A549 (cell line): ENCODE measurements at regions not wholly inside any gene's neighbourhood (a gene's known extent, or its start where the extent isn't known, plus 50 kb on each side); places are given as distances from the start of the nearest gene placed in this dataset.

Source experiments
- ATAC-seq, 2 experiments: fragments of 200-7000 bp in 1 of 2; fragments of >200 bp in 1 of 2; cut with Nextera tagmentation in 1 of 2; cut with Tn5 transposase in 1 of 2; 3 replicates each; pipeline versions ENCODE4 v1.8.0 to v1.9.1; 2018 to 2020; ENCODE audit warnings: mild to moderate bottlenecking in 1 of 2, moderate library complexity in 1 of 2
- CTCF ChIA-PET: fragments of 300-600 bp; sonication (Branson Sonifier 250); formaldehyde crosslinking; extraction: SDS; loops from one replicate; lab custom pipeline; 2021; ENCODE audit warnings: antibody characterized with exemption, inconsistent platforms; lab: Yijun Ruan, JAX
- POLR2A ChIA-PET: fragments of 350-600 bp; formaldehyde crosslinking; extraction: SDS; loops from one replicate; lab custom pipeline; 2021; ENCODE audit warnings: antibody characterized with exemption, inconsistent platforms; lab: Yijun Ruan, JAX
- DNase-seq, 2 experiments: peaks; one replicate each; pipeline versions ENCODE4 v3.0.0 to v3.0.0-alpha.2; 2011 to 2016; ENCODE audit warnings: low read depth in 1 of 2, low spot score in 1 of 2
- FAIRE-seq: peaks from 2 replicates; lab custom pipeline; 2011; peaks lifted over from hg19 to GRCh38; lab: Jason Lieb, UNC
- H3K27ac ChIP-seq, 2 experiments: fragments of >200 bp; sonication (Bioruptor Twin); formaldehyde crosslinking; 3 replicates each; pipeline ENCODE4 v1.5.1; 2016 to 2017
- H3K4me1 ChIP-seq: fragments of >200 bp; sonication (Bioruptor Twin); formaldehyde crosslinking; 3 replicates; pipeline ENCODE4 v1.6.1; 2016
- H3K4me2 ChIP-seq: fragments of >200 bp; sonication (Bioruptor Twin); formaldehyde crosslinking; 3 replicates; pipeline ENCODE4 v1.6.1; 2016
- H3K4me3 ChIP-seq: fragments of >200 bp; sonication (Bioruptor Twin); formaldehyde crosslinking; 3 replicates; pipeline ENCODE4 v1.5.1; 2016
- H3K9me3 ChIP-seq: fragments of >200 bp; sonication (Bioruptor Twin); formaldehyde crosslinking; 3 replicates; pipeline ENCODE4 v1.6.1; 2016
- BHLHE40 ChIP-seq: IDR thresholded peaks from 2 replicates; pipeline ENCODE4 v1.6.1; 2012; ENCODE audit warnings: low read depth, low read length, inconsistent platforms
- CBX2 ChIP-seq: fragments of 200-600 bp; sonication (generic); IDR thresholded peaks from 2 replicates; pipeline ENCODE4 v1.6.1; 2016; ENCODE audit warnings: low read depth, mild to moderate bottlenecking, borderline replicate concordance
- CBX8 ChIP-seq: fragments of 200-600 bp; sonication (generic); IDR thresholded peaks from 2 replicates; pipeline ENCODE4 v1.6.1; 2016
- CHD4 ChIP-seq: fragments of 200-600 bp; sonication (generic); IDR thresholded peaks from 2 replicates; pipeline ENCODE4 v1.6.1; 2016; ENCODE audit warnings: antibody characterized with exemption, mild to moderate bottlenecking, borderline replicate concordance
- EHMT2 ChIP-seq: fragments of 200-600 bp; sonication (generic); IDR thresholded peaks from 2 replicates; pipeline ENCODE4 v1.6.1; 2016; ENCODE audit warnings: antibody characterized with exemption, low read depth, mild to moderate bottlenecking, moderate library complexity
- ESRRA ChIP-seq: fragments of 150-350 bp; IDR thresholded peaks from 2 replicates; pipeline ENCODE4 v1.6.1; 2014; ENCODE audit warnings: mild to moderate bottlenecking, low read length, borderline replicate concordance
- FOXS1 ChIP-seq: fragments of 250-450 bp; sonication (Bioruptor Pico); IDR thresholded peaks from 2 replicates; pipeline ENCODE4 v1.5.0; 2020; ENCODE audit warnings: mild to moderate bottlenecking, moderate library complexity
- GATA3 ChIP-seq: IDR thresholded peaks from 2 replicates; pipeline ENCODE4 v1.6.1; 2012; ENCODE audit warnings: borderline replicate concordance
- HDAC2 ChIP-seq: fragments of 200-600 bp; sonication (generic); IDR thresholded peaks from 2 replicates; pipeline ENCODE4 v1.6.1; 2016
- HOXA7 ChIP-seq: fragments of 250-450 bp; sonication (Bioruptor Pico); IDR thresholded peaks from 2 replicates; pipeline ENCODE4 v1.5.0; 2020; ENCODE audit warnings: mild to moderate bottlenecking, moderate library complexity
- JUN ChIP-seq, 2 experiments: fragments of >200 bp; sonication (Bioruptor Twin); formaldehyde crosslinking; IDR thresholded peaks; 2 replicates in 1 of 2; 3 replicates in 1 of 2; pipeline ENCODE4 v1.6.1; 2016 to 2017
- KDM1A ChIP-seq: fragments of 200-600 bp; sonication (generic); IDR thresholded peaks from 2 replicates; pipeline ENCODE4 v1.6.1; 2016; ENCODE audit warnings: low read depth, mild to moderate bottlenecking
- MAFK ChIP-seq: fragments of 450-650 bp; IDR thresholded peaks from 2 replicates; pipeline ENCODE4 v1.6.1; 2014; ENCODE audit not compliant: partially characterized antibody
- MAZ ChIP-seq: fragments of 150-350 bp; IDR thresholded peaks from 2 replicates; pipeline ENCODE4 v1.6.1; 2014; ENCODE audit warnings: antibody characterized with exemption, low read depth, low read length, borderline replicate concordance
- NFE2L2 ChIP-seq: fragments of 150-350 bp; conservative IDR thresholded peaks from 2 replicates; pipeline ENCODE4 v1.6.1; 2014; ENCODE audit warnings: low read length
- PHF8 ChIP-seq: fragments of 200-600 bp; sonication (generic); IDR thresholded peaks from 2 replicates; pipeline ENCODE4 v1.6.1; 2016; ENCODE audit warnings: low read depth, mild to moderate bottlenecking, antibody characterized with exemption, moderate library complexity, borderline replicate concordance
- POLR2A ChIP-seq: IDR thresholded peaks from 2 replicates; pipeline ENCODE4 v1.6.1; 2012; ENCODE audit warnings: mild to moderate bottlenecking, low read length
- POLR2AphosphoS2 ChIP-seq: conservative IDR thresholded peaks from 2 replicates; pipeline ENCODE4 v1.6.1; 2012; ENCODE audit warnings: low read length, improper control_type of control experiment, inconsistent platforms
- RAD21 ChIP-seq, 2 experiments: fragments of >200 bp in 1 of 2; sonication (Bioruptor Twin) in 1 of 2; formaldehyde crosslinking in 1 of 2; IDR thresholded peaks in 1 of 2; conservative IDR thresholded peaks in 1 of 2; 2 replicates in 1 of 2; 3 replicates in 1 of 2; pipeline ENCODE4 v1.6.1; 2012 to 2018; ENCODE audit warnings: inconsistent platforms in 1 of 2
- RCOR1 ChIP-seq: fragments of 150-350 bp; IDR thresholded peaks from 2 replicates; pipeline ENCODE4 v1.6.1; 2014; ENCODE audit warnings: antibody characterized with exemption, low read length, low read depth
- RNF2 ChIP-seq: fragments of 200-600 bp; sonication (generic); IDR thresholded peaks from 2 replicates; pipeline ENCODE4 v1.6.1; 2016; ENCODE audit warnings: low read depth, mild to moderate bottlenecking, antibody characterized with exemption, moderate library complexity, borderline replicate concordance
- SMC3 ChIP-seq: fragments of >200 bp; sonication (Bioruptor Twin); formaldehyde crosslinking; IDR thresholded peaks from 3 replicates; pipeline ENCODE4 v1.6.1; 2018; ENCODE audit warnings: inconsistent platforms
- TP53 ChIP-seq: fragments of 250-450 bp; sonication (Bioruptor Pico); IDR thresholded peaks from 2 replicates; pipeline ENCODE4 v1.5.0; 2021; ENCODE audit warnings: mild to moderate bottlenecking, moderate library complexity
- ZC3H11A ChIP-seq: fragments of 450-650 bp; IDR thresholded peaks from 2 replicates; pipeline ENCODE4 v1.6.1; 2014; ENCODE audit warnings: antibody characterized with exemption, mild to moderate bottlenecking
- ZSCAN20 ChIP-seq: fragments of 250-450 bp; sonication (Bioruptor Pico); IDR thresholded peaks from 2 replicates; pipeline ENCODE4 v1.8.0; 2022; ENCODE audit warnings: mild to moderate bottlenecking, moderate library complexity
- WGBS: methylation state at CpG from one replicate; pipeline ENCODE4 v1.1.6; 2017; ENCODE audit errors: missing lambda C conversion rate; 5-methylcytosine and 5-hydroxymethylcytosine counted together
- TF ChIP-seq, protein P1 (sequence below): fragments of >200 bp; sonication (Bioruptor Twin); formaldehyde crosslinking; IDR thresholded peaks from 3 replicates; pipeline ENCODE4 v1.6.1; 2016
- TF ChIP-seq, protein P2 (sequence below): fragments of 250-450 bp; sonication (Bioruptor Pico); IDR thresholded peaks from 2 replicates; pipeline ENCODE4 v1.5.0; 2020; ENCODE audit warnings: low read depth, mild to moderate bottlenecking, moderate library complexity
- TF ChIP-seq, protein P3 (sequence below): fragments of 150-350 bp; IDR thresholded peaks from 2 replicates; pipeline ENCODE4 v1.6.1; 2014; ENCODE audit warnings: low read depth, mild to moderate bottlenecking, low read length
- TF ChIP-seq, protein P4 (sequence below): IDR thresholded peaks from 2 replicates; pipeline ENCODE4 v1.6.1; 2012; ENCODE audit warnings: low read depth, borderline replicate concordance
- TF ChIP-seq, protein P5 (sequence below): fragments of >200 bp; sonication (Bioruptor Twin); formaldehyde crosslinking; IDR thresholded peaks from 2 replicates; pipeline ENCODE4 v1.6.1; 2016

DNA sequence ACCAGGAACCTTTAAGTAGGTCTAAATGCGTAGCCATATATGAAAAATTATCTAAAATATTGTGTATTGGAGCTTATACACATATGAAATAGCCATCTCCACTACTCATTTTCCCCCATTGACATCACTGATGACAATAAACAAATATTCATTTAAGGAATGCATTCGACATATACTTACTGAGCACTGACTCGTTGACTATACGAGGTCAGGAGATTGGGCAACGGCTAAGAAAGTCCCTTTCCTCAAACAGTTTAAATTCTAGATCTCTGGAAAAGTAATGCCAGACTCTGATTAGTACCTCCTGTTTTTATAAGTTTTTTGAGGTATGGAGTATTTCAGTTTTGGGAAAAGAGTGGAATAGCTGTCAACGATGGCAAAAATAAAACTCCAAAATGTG is 139.4 kb upstream of the DIO2 start:
- ChIA-PET POLR2A (no interaction called here), CTCF (interaction anchor here (1.4 kb wide), 1 partner anchor 295 kb away, joined by 3 read pairs; no protein-coding TSS in a partner anchor)
- no peak for DNase-seq
- 56% methylated on average over 6 of the region's 6 CpGs for WGBS
- no peaks in the 10 kb centered on the region for H3K4me1 ChIP-seq
- no peaks in the 10 kb centered on the region for H3K9me3 ChIP-seq
- no peak overlapping the region for H3K4me2 ChIP-seq
- H3K27ac ChIP-seq = no peak overlapping the region
- FAIRE-seq = no peak
- H3K4me3 ChIP-seq = no peak overlapping the region
- no peak for ATAC-seq
- TF ChIP-seq JUN (IDR thresholded peaks at IDR 0.05) (no peak), MAZ (no peak), POLR2A (no peak), MAFK (no peak), BHLHE40 (no peak), EHMT2 (no peak), CHD4 (no peak), ZSCAN20 (CRISPR knock-in tag) (no peak), GATA3 (no peak), CBX8 (no peak), HOXA7 (no peak)
- TF ChIP-seq, protein P1, sequence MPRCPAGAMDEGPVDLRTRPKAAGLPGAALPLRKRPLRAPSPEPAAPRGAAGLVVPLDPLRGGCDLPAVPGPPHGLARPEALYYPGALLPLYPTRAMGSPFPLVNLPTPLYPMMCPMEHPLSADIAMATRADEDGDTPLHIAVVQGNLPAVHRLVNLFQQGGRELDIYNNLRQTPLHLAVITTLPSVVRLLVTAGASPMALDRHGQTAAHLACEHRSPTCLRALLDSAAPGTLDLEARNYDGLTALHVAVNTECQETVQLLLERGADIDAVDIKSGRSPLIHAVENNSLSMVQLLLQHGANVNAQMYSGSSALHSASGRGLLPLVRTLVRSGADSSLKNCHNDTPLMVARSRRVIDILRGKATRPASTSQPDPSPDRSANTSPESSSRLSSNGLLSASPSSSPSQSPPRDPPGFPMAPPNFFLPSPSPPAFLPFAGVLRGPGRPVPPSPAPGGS = no peak
- TF ChIP-seq, protein P2, sequence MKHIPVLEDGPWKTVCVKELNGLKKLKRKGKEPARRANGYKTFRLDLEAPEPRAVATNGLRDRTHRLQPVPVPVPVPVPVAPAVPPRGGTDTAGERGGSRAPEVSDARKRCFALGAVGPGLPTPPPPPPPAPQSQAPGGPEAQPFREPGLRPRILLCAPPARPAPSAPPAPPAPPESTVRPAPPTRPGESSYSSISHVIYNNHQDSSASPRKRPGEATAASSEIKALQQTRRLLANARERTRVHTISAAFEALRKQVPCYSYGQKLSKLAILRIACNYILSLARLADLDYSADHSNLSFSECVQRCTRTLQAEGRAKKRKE (CRISPR knock-in tag) = no peak

DNA sequence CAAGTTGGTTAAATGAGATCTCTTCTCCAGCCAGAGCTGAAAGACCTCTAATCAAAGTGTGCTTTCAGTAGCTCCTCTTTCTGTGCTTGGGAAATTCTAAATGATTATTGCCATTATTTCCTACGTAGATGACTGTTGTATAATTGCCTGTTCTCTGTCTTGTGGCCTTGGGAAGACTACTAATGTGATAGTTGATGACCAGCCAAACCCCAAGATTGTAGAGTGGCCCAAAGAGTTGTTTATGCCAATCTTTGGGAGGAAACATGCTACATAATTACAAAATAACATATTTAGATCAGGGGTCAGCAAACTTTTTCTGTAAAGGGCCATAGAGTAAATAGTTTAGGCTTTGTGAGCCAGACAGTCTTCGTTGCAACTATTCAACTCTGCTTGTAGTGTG is 135.1 kb upstream of the DIO2 start:
- H3K4me1 ChIP-seq = no peaks in the 10 kb centered on the region
- no peak overlapping the region for H3K4me2 ChIP-seq
- POLR2A ChIA-PET = no interaction called here
- TF ChIP-seq HOXA7 (no peak), CBX2 (no peak), ZC3H11A (no peak), RNF2 (no peak), ESRRA (no peak), POLR2AphosphoS2 (no peak), KDM1A (no peak), EHMT2 (no peak), JUN (IDR thresholded peaks at IDR 0.05) (no peak), RAD21 (conservative IDR thresholded peaks at IDR 0.05 in 1 of 2, IDR thresholded peaks at IDR 0.05 in 1 of 2) (no peak)
- TF ChIP-seq, protein P3, sequence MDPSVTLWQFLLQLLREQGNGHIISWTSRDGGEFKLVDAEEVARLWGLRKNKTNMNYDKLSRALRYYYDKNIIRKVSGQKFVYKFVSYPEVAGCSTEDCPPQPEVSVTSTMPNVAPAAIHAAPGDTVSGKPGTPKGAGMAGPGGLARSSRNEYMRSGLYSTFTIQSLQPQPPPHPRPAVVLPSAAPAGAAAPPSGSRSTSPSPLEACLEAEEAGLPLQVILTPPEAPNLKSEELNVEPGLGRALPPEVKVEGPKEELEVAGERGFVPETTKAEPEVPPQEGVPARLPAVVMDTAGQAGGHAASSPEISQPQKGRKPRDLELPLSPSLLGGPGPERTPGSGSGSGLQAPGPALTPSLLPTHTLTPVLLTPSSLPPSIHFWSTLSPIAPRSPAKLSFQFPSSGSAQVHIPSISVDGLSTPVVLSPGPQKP = no peak
- CTCF ChIA-PET = interaction anchor here (1.0 kb wide), 1 partner anchor 133 kb away, joined by 3 read pairs; no protein-coding TSS in a partner anchor
- WGBS = 60% methylated on average over 2 of the region's 2 CpGs
- no peaks in the 10 kb centered on the region for H3K9me3 ChIP-seq
- FAIRE-seq (no peak), DNase-seq (no peak), ATAC-seq (no peak)
- H3K27ac ChIP-seq = no peak overlapping the region
- H3K4me3 ChIP-seq = no peak overlapping the region

DNA sequence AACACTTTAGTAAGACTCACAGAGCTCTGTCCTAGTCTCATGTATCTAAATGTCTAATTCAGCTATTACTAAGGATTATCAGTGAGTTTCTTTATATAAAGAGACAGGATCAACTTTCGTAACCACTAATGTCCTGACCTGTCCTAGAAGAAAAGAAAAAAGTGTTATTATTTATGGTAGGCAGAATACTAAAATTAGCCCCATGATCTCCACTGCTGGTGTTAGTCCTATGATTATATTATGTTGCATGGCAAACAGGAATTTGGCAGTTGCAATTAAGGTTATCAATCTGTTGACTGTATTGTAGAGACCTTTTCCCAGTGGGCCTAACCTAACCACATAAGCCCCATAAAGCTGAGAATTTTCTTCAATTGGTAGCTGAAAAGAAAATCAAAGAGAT is 132.9 kb upstream of the DIO2 start:
- H3K9me3 ChIP-seq = no peaks in the 10 kb centered on the region
- ChIA-PET CTCF (no interaction called here), POLR2A (no interaction called here)
- FAIRE-seq = no peak
- no peak for DNase-seq
- no peak for ATAC-seq
- H3K4me2 ChIP-seq = no peak overlapping the region
- no peak overlapping the region for H3K4me3 ChIP-seq
- H3K4me1 ChIP-seq = no peaks in the 10 kb centered on the region
- no peak overlapping the region for H3K27ac ChIP-seq
- WGBS = 80% methylated on average over 1 of the region's 1 CpG
- no peak for TF ChIP-seq FOXS1
- TF ChIP-seq, protein P4, sequence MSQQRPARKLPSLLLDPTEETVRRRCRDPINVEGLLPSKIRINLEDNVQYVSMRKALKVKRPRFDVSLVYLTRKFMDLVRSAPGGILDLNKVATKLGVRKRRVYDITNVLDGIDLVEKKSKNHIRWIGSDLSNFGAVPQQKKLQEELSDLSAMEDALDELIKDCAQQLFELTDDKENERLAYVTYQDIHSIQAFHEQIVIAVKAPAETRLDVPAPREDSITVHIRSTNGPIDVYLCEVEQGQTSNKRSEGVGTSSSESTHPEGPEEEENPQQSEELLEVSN = no peak
- TF ChIP-seq TP53 = no peak
- TF ChIP-seq, protein P2 (CRISPR knock-in tag) = no peak
- TF ChIP-seq HOXA7 = no peak
- TF ChIP-seq NFE2L2 = no peak
- TF ChIP-seq SMC3 = no peak
- TF ChIP-seq MAFK = no peak
- TF ChIP-seq HDAC2 = no peak
- TF ChIP-seq, protein P3 = no peak
- TF ChIP-seq, protein P5, sequence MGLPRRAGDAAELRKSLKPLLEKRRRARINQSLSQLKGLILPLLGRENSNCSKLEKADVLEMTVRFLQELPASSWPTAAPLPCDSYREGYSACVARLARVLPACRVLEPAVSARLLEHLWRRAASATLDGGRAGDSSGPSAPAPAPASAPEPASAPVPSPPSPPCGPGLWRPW = no peak
- no peak for TF ChIP-seq RCOR1
- TF ChIP-seq PHF8 = no peak
- TF ChIP-seq BHLHE40 = no peak
